ENCODE measurements at regions not wholly inside any gene's neighbourhood (a gene's known extent, or its start where the extent isn't known, plus 50 kb on each side); places are given as distances from the start of the nearest gene placed in this dataset.

- TF ChIP-seq SP1 (IDR thresholded peaks at IDR 0.05) (no peak), BHLHE40 (IDR thresholded peaks at IDR 0.05; ENCODE audit: borderline replicate concordance) (no peak), FOXM1 (IDR thresholded peaks at IDR 0.05; ENCODE audit: borderline replicate concordance) (no peak), CTBP1 (IDR thresholded peaks at IDR 0.05; ENCODE audit: borderline replicate concordance) (no peak), FOXA1 (IDR thresholded peaks at IDR 0.05) (no peak), SUZ12 (IDR thresholded peaks at IDR 0.05) (no peak), TARDBP (IDR thresholded peaks at IDR 0.05) (no peak), PKNOX1 (IDR thresholded peaks at IDR 0.05) (no peak)
These were observed 564.2 kb downstream of the TSN start for GRCh38 chr2:122319539-122320132.

Data from HEK293T (cell line).